ENCODE measurements at regions not wholly inside any gene's neighbourhood (a gene's known extent, or its start where the extent isn't known, plus 50 kb on each side); places are given as distances from the start of the nearest gene placed in this dataset.

- no peak for DNase-seq
Measured at GRCh38 chr17:54009502-54009901, 186.8 kb downstream of the KIF2B start.

- no peak for DNase-seq
Measured at GRCh38 chr17:54013072-54013471, 190.3 kb downstream of the KIF2B start.

- no peak for DNase-seq
Measured at GRCh38 chr17:54015734-54016133, 193.0 kb downstream of the KIF2B start.

GRCh38 chr17:54021418-54021817, 198.7 kb downstream of the KIF2B start:
- DNase-seq: no peak

GRCh38 chr17:54028986-54029580, 206.4 kb downstream of the KIF2B start:
- DNase-seq: no peak

GRCh38 chr17:54029986-54030385, 207.3 kb downstream of the KIF2B start:
- DNase-seq: no peak

GRCh38 chr17:54046570-54046969, 223.8 kb downstream of the KIF2B start:
- no peak for DNase-seq

- no peak for DNase-seq
Measured at GRCh38 chr17:54063639-54064038, 240.9 kb downstream of the KIF2B start.

- no peak for DNase-seq
Measured at GRCh38 chr17:54085020-54085419, 262.3 kb downstream of the KIF2B start.

GRCh38 chr17:54085934-54086333, 263.2 kb downstream of the KIF2B start:
- no peak for DNase-seq

GRCh38 chr17:54096216-54096615, 273.5 kb downstream of the KIF2B start:
- DNase-seq: no peak

GRCh38 chr17:54099221-54099620, 276.5 kb downstream of the KIF2B start:
- no peak for DNase-seq

GRCh38 chr17:54102246-54102645, 279.5 kb downstream of the KIF2B start:
- no peak for DNase-seq

GRCh38 chr17:54111576-54111975, 288.8 kb downstream of the KIF2B start:
- no peak for DNase-seq

- DNase-seq: no peak
Measured at GRCh38 chr17:54117452-54117851, 294.7 kb downstream of the KIF2B start.

- DNase-seq: no peak
Measured at GRCh38 chr17:54124456-54124855, 301.7 kb downstream of the KIF2B start.

- no peak for DNase-seq
Measured at GRCh38 chr17:54153423-54153822, 330.7 kb downstream of the KIF2B start.

GRCh38 chr17:54157542-54157941, 334.8 kb downstream of the KIF2B start:
- DNase-seq: no peak

- no peak for DNase-seq
Measured at GRCh38 chr17:54172096-54172984, 349.6 kb downstream of the KIF2B start.

- no peak for DNase-seq
Measured at GRCh38 chr17:54172985-54173316, 350.2 kb downstream of the KIF2B start.

GRCh38 chr17:54177606-54178308, 355.0 kb downstream of the KIF2B start:
- DNase-seq: no peak

GRCh38 chr17:54180950-54181349, 358.2 kb downstream of the KIF2B start:
- DNase-seq: no peak

- no peak for DNase-seq
Measured at GRCh38 chr17:54191261-54191660, 368.5 kb downstream of the KIF2B start.

- DNase-seq: no peak
Measured at GRCh38 chr17:54194268-54194667, 371.5 kb downstream of the KIF2B start.

All from activated CD4-positive, alpha-beta T cell treated with anti-CD3 and anti-CD28 coated beads for 48 hours (primary cell).